ENCODE measurements at regions not wholly inside any gene's neighbourhood (a gene's known extent, or its start where the extent isn't known, plus 50 kb on each side); places are given as distances from the start of the nearest gene placed in this dataset.

DNA sequence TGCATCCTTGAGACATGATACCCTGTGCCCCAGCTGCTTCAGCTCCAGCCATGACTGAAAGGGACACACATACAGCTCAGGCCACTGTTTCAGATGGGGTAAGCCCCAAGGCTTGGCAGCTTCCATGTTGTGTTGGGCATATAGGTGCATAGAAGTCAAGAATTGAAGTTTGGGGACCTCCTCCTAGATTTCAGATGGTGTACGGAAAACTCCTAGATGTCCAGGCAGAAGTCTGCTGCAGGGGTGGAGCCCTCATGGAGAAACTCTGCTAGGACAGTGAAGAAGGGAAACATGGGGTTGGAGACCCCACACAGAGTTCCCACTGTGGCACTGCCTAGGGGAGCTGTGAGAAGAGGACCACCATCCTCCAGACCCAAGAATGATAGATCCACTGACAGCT is 1379.0 kb upstream of the MAP3K7 start:
- TF ChIP-seq POLR2A (IDR thresholded peaks at IDR 0.05; ENCODE audit: control extremely low read depth in 1 of 2, low read depth in 2 of 2, low read length in 2 of 2) (no peak), SP2 (IDR thresholded peaks at IDR 0.05; ENCODE audit: low read length) (no peak), EP300 (IDR thresholded peaks at IDR 0.05; ENCODE audit: borderline replicate concordance in 1 of 2, low read depth in 2 of 2, low read length in 2 of 2) (no peak), GTF2F1 (IDR thresholded peaks at IDR 0.05; ENCODE audit: borderline replicate concordance, low read depth, low read length) (no peak), EZH2 (IDR thresholded peaks at IDR 0.05; ENCODE audit: low read depth, low read length, severe bottlenecking) (no peak)
- TF ChIP-seq, protein P1, sequence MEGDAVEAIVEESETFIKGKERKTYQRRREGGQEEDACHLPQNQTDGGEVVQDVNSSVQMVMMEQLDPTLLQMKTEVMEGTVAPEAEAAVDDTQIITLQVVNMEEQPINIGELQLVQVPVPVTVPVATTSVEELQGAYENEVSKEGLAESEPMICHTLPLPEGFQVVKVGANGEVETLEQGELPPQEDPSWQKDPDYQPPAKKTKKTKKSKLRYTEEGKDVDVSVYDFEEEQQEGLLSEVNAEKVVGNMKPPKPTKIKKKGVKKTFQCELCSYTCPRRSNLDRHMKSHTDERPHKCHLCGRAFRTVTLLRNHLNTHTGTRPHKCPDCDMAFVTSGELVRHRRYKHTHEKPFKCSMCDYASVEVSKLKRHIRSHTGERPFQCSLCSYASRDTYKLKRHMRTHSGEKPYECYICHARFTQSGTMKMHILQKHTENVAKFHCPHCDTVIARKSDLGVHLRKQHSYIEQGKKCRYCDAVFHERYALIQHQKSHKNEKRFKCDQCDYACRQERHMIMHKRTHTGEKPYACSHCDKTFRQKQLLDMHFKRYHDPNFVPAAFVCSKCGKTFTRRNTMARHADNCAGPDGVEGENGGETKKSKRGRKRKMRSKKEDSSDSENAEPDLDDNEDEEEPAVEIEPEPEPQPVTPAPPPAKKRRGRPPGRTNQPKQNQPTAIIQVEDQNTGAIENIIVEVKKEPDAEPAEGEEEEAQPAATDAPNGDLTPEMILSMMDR (IDR thresholded peaks at IDR 0.05; ENCODE audit: control extremely low read depth in 1 of 3, insufficient read depth in 1 of 3, low read depth in 1 of 3, low read length in 3 of 3): no peak

Data from H1 (cell line).